ENCODE measurements at regions not wholly inside any gene's neighbourhood (a gene's known extent, or its start where the extent isn't known, plus 50 kb on each side); places are given as distances from the start of the nearest gene placed in this dataset.

DNA sequence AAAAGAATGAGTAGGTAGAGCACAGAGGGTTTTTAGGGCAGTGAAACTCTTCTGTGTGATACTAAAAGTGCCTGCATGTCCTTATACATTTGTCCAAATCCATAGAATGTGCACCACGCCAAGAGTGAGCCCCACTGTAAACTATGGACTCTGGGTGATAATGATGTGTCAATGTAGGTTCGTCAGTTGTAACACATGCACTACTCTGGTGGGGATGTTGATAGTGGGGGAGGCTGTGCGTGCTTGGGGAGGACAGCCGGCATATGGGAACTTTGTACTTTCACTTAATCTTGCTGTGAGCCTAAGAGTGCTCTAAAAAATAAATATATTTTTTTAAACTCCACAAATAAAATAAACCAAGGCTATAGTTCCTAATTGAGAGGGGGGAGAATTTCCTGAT is 319.2 kb downstream of the SHQ1 start:
- H3K9me3 ChIP-seq (replicated peaks; ENCODE audit: control insufficient read depth, insufficient read depth, low read length): no peaks in the 10 kb centered on the region
- no peaks in the 10 kb centered on the region for H3K79me2 ChIP-seq (ENCODE audit: control insufficient read depth, insufficient read depth, low read length)
- TF ChIP-seq MYC (IDR thresholded peaks at IDR 0.05; ENCODE audit: low read depth, low read length): no peak
- TF ChIP-seq, protein P1, sequence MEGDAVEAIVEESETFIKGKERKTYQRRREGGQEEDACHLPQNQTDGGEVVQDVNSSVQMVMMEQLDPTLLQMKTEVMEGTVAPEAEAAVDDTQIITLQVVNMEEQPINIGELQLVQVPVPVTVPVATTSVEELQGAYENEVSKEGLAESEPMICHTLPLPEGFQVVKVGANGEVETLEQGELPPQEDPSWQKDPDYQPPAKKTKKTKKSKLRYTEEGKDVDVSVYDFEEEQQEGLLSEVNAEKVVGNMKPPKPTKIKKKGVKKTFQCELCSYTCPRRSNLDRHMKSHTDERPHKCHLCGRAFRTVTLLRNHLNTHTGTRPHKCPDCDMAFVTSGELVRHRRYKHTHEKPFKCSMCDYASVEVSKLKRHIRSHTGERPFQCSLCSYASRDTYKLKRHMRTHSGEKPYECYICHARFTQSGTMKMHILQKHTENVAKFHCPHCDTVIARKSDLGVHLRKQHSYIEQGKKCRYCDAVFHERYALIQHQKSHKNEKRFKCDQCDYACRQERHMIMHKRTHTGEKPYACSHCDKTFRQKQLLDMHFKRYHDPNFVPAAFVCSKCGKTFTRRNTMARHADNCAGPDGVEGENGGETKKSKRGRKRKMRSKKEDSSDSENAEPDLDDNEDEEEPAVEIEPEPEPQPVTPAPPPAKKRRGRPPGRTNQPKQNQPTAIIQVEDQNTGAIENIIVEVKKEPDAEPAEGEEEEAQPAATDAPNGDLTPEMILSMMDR (IDR thresholded peaks at IDR 0.05; ENCODE audit: extremely low read depth in 1 of 2, insufficient read depth in 1 of 2, low read depth in 1 of 2, low read length in 2 of 2): no peak
- TF ChIP-seq POLR2A (IDR thresholded peaks at IDR 0.05; ENCODE audit: low read depth, low read length): no peak
- TF ChIP-seq EZH2 (IDR thresholded peaks at IDR 0.05; ENCODE audit: borderline replicate concordance, low read depth, low read length, severe bottlenecking): no peak
- no peak for TF ChIP-seq POLR2AphosphoS5 (IDR thresholded peaks at IDR 0.05; ENCODE audit: insufficient read depth, low read depth, low read length)
- TF ChIP-seq JUN (IDR thresholded peaks at IDR 0.05; ENCODE audit: borderline replicate concordance, insufficient read depth, insufficient read length, low read depth): no peak
- TF ChIP-seq FOS (IDR thresholded peaks at IDR 0.05; ENCODE audit: borderline replicate concordance, insufficient read depth, low read length): no peak
- TF ChIP-seq, protein P2, sequence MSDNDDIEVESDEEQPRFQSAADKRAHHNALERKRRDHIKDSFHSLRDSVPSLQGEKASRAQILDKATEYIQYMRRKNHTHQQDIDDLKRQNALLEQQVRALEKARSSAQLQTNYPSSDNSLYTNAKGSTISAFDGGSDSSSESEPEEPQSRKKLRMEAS (IDR thresholded peaks at IDR 0.05; ENCODE audit: insufficient read depth, insufficient read length): no peak
- TF ChIP-seq GATA2 (IDR thresholded peaks at IDR 0.05; ENCODE audit: insufficient read depth, insufficient read length, low read depth, low read length): no peak
- H3K4me2 ChIP-seq (ENCODE audit: insufficient read depth, low read length): no peak overlapping the region
- H3K9me1 ChIP-seq (replicated peaks; ENCODE audit: control insufficient read depth, extremely low read depth, insufficient read depth, low read length): no peaks in the 10 kb centered on the region
- CTCF ChIA-PET: no interaction called here
- no peaks in the 10 kb centered on the region for H3K4me1 ChIP-seq (ENCODE audit: control insufficient read depth, extremely low read depth, insufficient read depth, low read length)
- no peak overlapping the region for H3K4me3 ChIP-seq (replicated peaks in 1 of 3; ENCODE audit: insufficient read depth in 1 of 3, low read depth in 1 of 3, low read length in 3 of 3)
- FAIRE-seq (no peak), DNase-seq (ENCODE audit: low read depth, low spot score) (no peak)
- H3K27me3 ChIP-seq (ENCODE audit: control insufficient read depth in 2 of 2, insufficient read depth in 2 of 2, low read length in 2 of 2): no peaks in the 10 kb centered on the region
- no TSS peak for BruUV-seq (replicated peaks)
- POLR2A ChIA-PET: no interaction called here
- H3K36me3 ChIP-seq (ENCODE audit: control insufficient read depth in 2 of 2, extremely low read depth in 1 of 2, insufficient read depth in 2 of 2, low read length in 2 of 2): no peaks in the 10 kb centered on the region
- no peak overlapping the region for H3K9ac ChIP-seq (replicated peaks; ENCODE audit: extremely low read depth, insufficient read depth, low read length)
- no peak overlapping the region for H2AFZ ChIP-seq (ENCODE audit: low read depth, low read length)
- H4K20me1 ChIP-seq (replicated peaks; ENCODE audit: control insufficient read depth, extremely low read depth, insufficient read depth, low read length): no peaks in the 10 kb centered on the region
- intact Hi-C loops (cut with micrococcal nuclease): no loop called here
- dilution Hi-C loops (cut with MboI; ENCODE audit: extremely low pct_ligation_motif_present, low sequenced_read_pairs): no loop called here
- H3K27ac ChIP-seq (ENCODE audit: insufficient read depth, low read depth, low read length): no peak overlapping the region

Data from endothelial cell of umbilical vein (primary cell).